Body of pancreas (tissue), 4 donors: ENCODE measurements at regions not wholly inside any gene's neighbourhood (a gene's known extent, or its start where the extent isn't known, plus 50 kb on each side); places are given as distances from the start of the nearest gene placed in this dataset.

ENCODE experiments used
- CTCF ChIP-seq, 7 experiments: fragments of 450-650 bp in 4 of 7; fragments of 200-600 bp in 3 of 7; sonication (generic) in 3 of 7; IDR thresholded peaks; one replicate each; pipeline ENCODE4 v1.5.1; 2016 to 2019; ENCODE audit warnings: antibody characterized with exemption in 7 of 7
- POLR2A ChIP-seq, 3 donors: fragments of 450-650 bp; IDR thresholded peaks; one replicate each; pipeline ENCODE4 v1.6.1; 2016; ENCODE audit warnings: antibody characterized with exemption in 3 of 3, mild to moderate bottlenecking in 2 of 3

DNA sequence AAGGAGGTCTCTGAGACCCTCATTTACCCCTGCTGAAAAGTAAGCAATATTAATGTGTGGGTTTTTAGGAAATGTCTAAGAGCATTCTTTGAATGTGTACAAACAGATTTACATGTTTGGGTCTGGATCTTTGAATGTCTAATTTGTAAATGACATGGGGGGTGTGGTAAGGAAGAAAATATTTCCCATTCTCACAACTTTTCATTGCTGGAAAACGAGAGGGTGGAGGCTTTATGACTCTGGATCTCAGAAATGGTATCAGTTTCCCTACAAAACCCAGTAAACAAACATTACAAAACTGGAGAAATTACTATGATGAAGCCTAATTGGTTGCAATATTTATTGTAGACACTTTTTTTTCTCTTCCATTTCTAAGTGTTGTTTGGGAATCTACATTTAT is 98.1 kb upstream of the FOXB1 start:
- TF ChIP-seq CTCF (IDR thresholded peaks at IDR 0.05): no peak
- TF ChIP-seq POLR2A (IDR thresholded peaks at IDR 0.05): no peak
